IPS-18c (cell line): ENCODE measurements at regions not wholly inside any gene's neighbourhood (a gene's known extent, or its start where the extent isn't known, plus 50 kb on each side); places are given as distances from the start of the nearest gene placed in this dataset.

Experiments used
- H3K4me3 ChIP-seq: 2 replicates; pipeline ENCODE4 v1.7.0; 2013; ENCODE audit warnings: low read depth, mild to moderate bottlenecking, low read length, moderate library complexity; ENCODE audit not compliant: insufficient read depth
- H3K9me3 ChIP-seq: one replicate; pipeline ENCODE4 v1.6.1; 2013; ENCODE audit warnings: mild to moderate bottlenecking, low read length, moderate library complexity; ENCODE audit not compliant: control insufficient read depth, insufficient read depth

- no peak overlapping the region for H3K4me3 ChIP-seq
- H3K9me3 ChIP-seq = no peaks in the 10 kb centered on the region
Measured at GRCh38 chr9:73738741-73739530, 587.3 kb downstream of the ANXA1 start.

GRCh38 chr9:73741316-73741715 is 589.7 kb downstream of the ANXA1 start:
- no peak overlapping the region for H3K4me3 ChIP-seq

GRCh38 chr9:73742412-73742811 is 590.7 kb downstream of the ANXA1 start:
- Histone ChIP-seq H3K9me3 (no peaks in the 10 kb centered on the region), H3K4me3 (no peak overlapping the region)

More at GRCh38 chr9:73741316-73741715, 589.7 kb downstream of the ANXA1 start:
- H3K9me3 ChIP-seq = no peaks in the 10 kb centered on the region

- Histone ChIP-seq H3K4me3 (no peak overlapping the region), H3K9me3 (no peaks in the 10 kb centered on the region)
Measured at GRCh38 chr9:73743826-73744225, 592.2 kb downstream of the ANXA1 start.

- no peak overlapping the region for H3K4me3 ChIP-seq
- H3K9me3 ChIP-seq = no peaks in the 10 kb centered on the region
Measured at GRCh38 chr9:73745598-73745997, 593.9 kb downstream of the ANXA1 start.

GRCh38 chr9:73753171-73753570 is 601.5 kb downstream of the ANXA1 start:
- Histone ChIP-seq H3K9me3 (no peaks in the 10 kb centered on the region), H3K4me3 (no peak overlapping the region)

GRCh38 chr9:73761905-73762304 is 610.2 kb downstream of the ANXA1 start:
- H3K4me3 ChIP-seq = no peak overlapping the region
- H3K9me3 ChIP-seq = peaks cover 2% of the 10 kb centered on the region

GRCh38 chr9:73773896-73774295 is 622.2 kb downstream of the ANXA1 start:
- Histone ChIP-seq H3K4me3 (no peak overlapping the region), H3K9me3 (no peaks in the 10 kb centered on the region)

GRCh38 chr9:73775757-73776156 is 624.1 kb downstream of the ANXA1 start:
- Histone ChIP-seq H3K9me3 (no peaks in the 10 kb centered on the region), H3K4me3 (no peak overlapping the region)

- H3K4me3 ChIP-seq = no peak overlapping the region
- H3K9me3 ChIP-seq = peaks cover 2% of the 10 kb centered on the region
Measured at GRCh38 chr9:73780916-73781315, 629.3 kb downstream of the ANXA1 start.

- Histone ChIP-seq H3K4me3 (no peak overlapping the region), H3K9me3 (peaks cover 2% of the 10 kb centered on the region)
Measured at GRCh38 chr9:73782166-73782565, 630.5 kb downstream of the ANXA1 start.

- H3K9me3 ChIP-seq = no peaks in the 10 kb centered on the region
- no peak overlapping the region for H3K4me3 ChIP-seq
Measured at GRCh38 chr9:73799446-73799845, 647.8 kb downstream of the ANXA1 start.

GRCh38 chr9:73805111-73805510 is 653.4 kb downstream of the ANXA1 start:
- no peak overlapping the region for H3K4me3 ChIP-seq
- H3K9me3 ChIP-seq = no peaks in the 10 kb centered on the region

- Histone ChIP-seq H3K9me3 (no peaks in the 10 kb centered on the region), H3K4me3 (no peak overlapping the region)
Measured at GRCh38 chr9:73805853-73806458, 654.3 kb downstream of the ANXA1 start.

- H3K9me3 ChIP-seq = no peaks in the 10 kb centered on the region
- H3K4me3 ChIP-seq = no peak overlapping the region
Measured at GRCh38 chr9:73806876-73807275, 655.2 kb downstream of the ANXA1 start.

- H3K4me3 ChIP-seq = no peak overlapping the region
- no peaks in the 10 kb centered on the region for H3K9me3 ChIP-seq
Measured at GRCh38 chr9:73807952-73808351, 656.3 kb downstream of the ANXA1 start.

GRCh38 chr9:73810585-73811215 is 659.0 kb downstream of the ANXA1 start:
- Histone ChIP-seq H3K4me3 (no peak overlapping the region), H3K9me3 (no peaks in the 10 kb centered on the region)

- no peaks in the 10 kb centered on the region for H3K9me3 ChIP-seq
- no peak overlapping the region for H3K4me3 ChIP-seq
Measured at GRCh38 chr9:73813546-73813945, 661.9 kb downstream of the ANXA1 start.
